H1 (cell line): ENCODE measurements at regions not wholly inside any gene's neighbourhood (a gene's known extent, or its start where the extent isn't known, plus 50 kb on each side); places are given as distances from the start of the nearest gene placed in this dataset.

ENCODE experiments used
- CBX5 ChIP-seq: fragments of 300-800, 300-1000 bp; sonication (generic); IDR thresholded peaks from 2 replicates; pipeline ENCODE4 v1.7.1; 2016; ENCODE audit warnings: antibody characterized with exemption, low read length, low read depth
- CHD7 ChIP-seq: fragments of 300-600 bp; sonication (generic); IDR thresholded peaks from 2 replicates; pipeline ENCODE4 v1.7.1; 2012; ENCODE audit warnings: low read length, moderate library complexity, mild to moderate bottlenecking, inconsistent platforms; ENCODE audit not compliant: insufficient replicate concordance
- KDM1A ChIP-seq: fragments of 200-600, 300-600 bp; sonication (generic); IDR thresholded peaks from 2 replicates; pipeline ENCODE4 v1.7.1; 2016; ENCODE audit warnings: mild to moderate bottlenecking, low read length, borderline replicate concordance
- KDM5A ChIP-seq: fragments of 200-600 bp; IDR thresholded peaks from 2 replicates; pipeline ENCODE4 v1.7.1; 2012; ENCODE audit warnings: mild to moderate bottlenecking, low read length, inconsistent platforms, mixed read lengths
- POLR2A ChIP-seq, 2 experiments: IDR thresholded peaks; 1 replicate in 1 of 2; 2 replicates in 1 of 2; pipeline ENCODE4 v1.6.1; 2011; ENCODE audit warnings: low read depth in 2 of 2, low read length in 2 of 2, mild to moderate bottlenecking in 2 of 2; ENCODE audit errors: control extremely low read depth in 1 of 2
- TBP ChIP-seq: IDR thresholded peaks from 2 replicates; pipeline ENCODE4 v1.6.1; 2011; ENCODE audit warnings: low read depth, low read length, improper control_type of control experiment

- no peak for TF ChIP-seq CHD7
- TF ChIP-seq CBX5: no peak
- TF ChIP-seq POLR2A (IDR thresholded peaks at IDR 0.05; ENCODE audit: control extremely low read depth in 1 of 2, low read depth in 2 of 2, low read length in 2 of 2): no peak
- TF ChIP-seq KDM1A: no peak
- TF ChIP-seq TBP: no peak
- no peak for TF ChIP-seq KDM5A
These were observed 103.2 kb upstream of the APP start (continued) for GRCh38 chr21:26273686-26274313.
